HuH-7.5 (cell line): ENCODE measurements at regions not wholly inside any gene's neighbourhood (a gene's known extent, or its start where the extent isn't known, plus 50 kb on each side); places are given as distances from the start of the nearest gene placed in this dataset.

Experiments
- DNase-seq: peaks from one replicate; pipeline ENCODE4 v3.0.0; 2011; ENCODE audit warnings: low spot score

DNA sequence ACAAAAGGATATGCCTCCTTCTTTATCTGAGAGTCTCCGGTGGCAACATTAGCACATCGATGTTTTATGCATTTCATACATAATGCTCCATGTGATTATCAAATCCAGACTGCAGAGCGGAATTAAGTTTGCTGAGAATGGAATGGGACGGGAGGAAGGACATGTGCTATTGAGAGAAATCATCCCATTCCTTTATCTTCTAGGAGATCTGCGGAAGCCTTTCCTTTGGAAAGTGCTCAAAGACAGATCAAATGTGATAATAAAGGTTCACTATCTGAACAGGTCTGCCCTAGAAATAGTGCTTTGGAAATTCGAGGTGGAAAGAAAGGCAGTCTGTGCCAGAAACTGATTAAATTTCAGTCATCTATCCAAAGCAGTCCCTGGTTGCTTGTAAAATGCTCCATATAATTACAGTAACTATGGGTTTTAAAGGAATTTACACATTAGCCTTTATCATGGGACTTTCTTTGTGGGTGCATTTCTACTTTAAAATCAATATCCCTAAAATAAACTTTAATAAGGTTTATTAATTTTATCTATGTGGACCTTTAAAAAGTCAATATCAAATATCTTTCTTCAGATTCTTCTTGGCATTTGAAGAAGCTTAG lies 473.5 kb upstream of the ADGRL2 start:
- no peak for DNase-seq

DNA sequence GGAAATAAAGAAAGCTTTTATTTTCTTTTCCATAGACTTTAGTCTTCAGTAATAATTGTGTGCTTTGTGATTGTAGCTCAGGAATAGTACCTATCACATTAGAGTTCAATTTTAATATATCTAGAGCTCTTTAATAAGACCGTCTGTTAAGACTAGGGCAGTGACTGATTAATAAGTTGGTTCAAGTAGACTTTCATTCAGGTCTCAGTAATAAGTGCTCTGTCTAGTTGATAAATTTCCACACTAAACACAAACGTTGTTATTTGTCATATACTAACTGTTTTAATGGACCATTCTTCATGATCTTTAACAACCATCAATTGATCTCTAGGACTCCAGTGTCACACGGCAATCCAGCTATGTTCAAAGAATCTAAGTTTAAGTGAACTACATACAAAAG lies 474.5 kb upstream of the ADGRL2 start:
- DNase-seq, result no peak

- DNase-seq, result no peak
These were observed 475.3 kb upstream of the ADGRL2 start for GRCh38 chr1:81325397-81325796.

DNA sequence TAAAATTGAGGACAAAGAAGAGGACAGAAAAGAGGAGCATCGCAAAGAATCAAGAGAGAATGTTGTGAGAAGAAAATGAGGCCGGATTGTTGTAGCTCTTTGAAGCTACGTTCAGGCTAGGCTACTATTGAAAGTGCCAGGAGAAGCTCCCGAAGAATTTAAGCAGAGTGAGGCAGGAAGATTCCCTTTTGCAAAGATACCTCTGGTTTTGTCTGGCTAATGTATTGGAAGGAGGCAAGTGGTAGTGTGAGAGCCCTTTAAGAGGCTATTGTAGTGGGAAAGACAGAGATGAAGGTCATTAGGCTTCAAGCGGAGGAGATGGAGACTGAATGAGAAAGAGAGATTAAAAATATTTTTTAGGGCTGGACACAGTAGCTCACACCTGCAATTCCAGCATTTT lies 476.9 kb upstream of the ADGRL2 start:
- DNase-seq, result no peak

- DNase-seq, result no peak
These were observed 483.5 kb upstream of the ADGRL2 start for GRCh38 chr1:81317191-81317590.

DNA sequence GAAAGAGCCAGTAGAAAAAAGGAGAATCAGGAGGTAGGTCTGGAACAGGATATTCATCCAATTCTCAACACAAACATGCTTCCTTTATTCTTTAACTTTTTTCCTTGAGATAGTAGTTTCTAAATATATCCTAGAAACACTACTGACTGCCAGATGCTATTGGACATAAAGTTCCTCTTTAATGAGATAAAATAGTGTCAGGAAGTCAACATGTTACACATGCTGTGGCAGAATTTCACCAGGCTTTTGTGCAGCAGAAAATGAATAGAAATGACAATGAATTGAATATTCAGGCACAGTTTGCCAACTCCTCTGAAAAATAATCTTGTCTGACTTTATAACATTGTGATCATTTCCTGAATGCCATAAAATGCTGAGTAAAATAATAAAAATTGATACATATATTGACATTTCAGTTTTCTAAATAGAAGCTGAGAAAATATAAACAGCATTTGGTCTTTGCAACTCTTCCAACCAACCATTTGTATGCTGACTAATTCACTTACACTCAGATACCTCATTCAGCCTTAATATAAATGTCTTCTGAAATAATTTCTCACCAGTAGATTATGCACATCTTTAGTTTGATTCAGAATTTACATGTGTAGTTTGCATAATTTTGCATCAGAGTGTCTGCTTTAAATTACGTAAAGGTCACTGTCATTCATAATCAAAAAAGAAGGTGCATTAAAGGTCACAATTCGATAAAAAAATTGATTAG lies 486.1 kb upstream of the ADGRL2 start:
- no peak for DNase-seq

DNA sequence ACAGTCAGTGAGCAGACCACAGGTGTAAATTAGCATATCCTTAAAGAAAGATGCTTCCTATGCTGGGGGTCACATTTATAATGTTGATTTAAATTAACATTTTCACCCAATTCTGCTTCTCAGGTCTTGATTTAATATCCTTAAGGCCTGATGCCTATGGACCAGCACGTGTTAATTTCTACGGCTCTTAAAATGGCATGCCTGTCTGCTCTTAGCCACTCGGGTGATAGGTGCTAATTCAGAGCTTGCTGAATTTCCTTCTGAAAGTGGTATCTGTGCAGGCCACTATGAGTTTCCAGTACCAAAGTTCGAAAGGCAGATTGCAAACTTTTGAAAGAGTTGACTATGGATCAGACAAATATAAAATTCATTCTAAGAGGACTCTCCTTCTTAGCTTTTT lies 487.4 kb upstream of the ADGRL2 start:
- DNase-seq, result no peak

DNA sequence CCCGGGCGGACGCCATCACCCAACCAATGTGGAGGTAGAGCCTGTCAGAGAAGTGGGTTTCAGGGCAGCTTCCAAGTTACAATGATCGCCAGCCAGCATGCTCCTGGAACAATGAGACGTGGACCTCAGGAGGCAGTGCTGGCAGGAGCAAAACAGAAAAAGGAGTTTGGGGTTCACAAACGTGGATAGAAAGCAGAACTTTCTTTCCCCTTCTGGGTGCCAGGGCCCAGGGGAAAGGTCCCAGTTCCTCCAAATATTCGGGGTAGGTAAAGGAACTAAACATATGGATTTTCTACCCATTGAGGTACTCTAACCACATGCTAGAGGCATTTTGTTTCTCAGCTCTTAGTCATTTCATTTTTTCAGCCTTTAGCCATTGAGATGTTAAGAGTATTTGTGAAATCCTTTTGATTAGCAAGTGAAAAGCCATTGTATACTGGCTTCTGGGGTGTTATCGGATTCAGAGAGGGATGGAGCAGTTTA lies 488.4 kb upstream of the ADGRL2 start:
- no peak for DNase-seq

GRCh38 chr1:81310250-81310649 lies 490.5 kb upstream of the ADGRL2 start:
- DNase-seq, result no peak

DNA sequence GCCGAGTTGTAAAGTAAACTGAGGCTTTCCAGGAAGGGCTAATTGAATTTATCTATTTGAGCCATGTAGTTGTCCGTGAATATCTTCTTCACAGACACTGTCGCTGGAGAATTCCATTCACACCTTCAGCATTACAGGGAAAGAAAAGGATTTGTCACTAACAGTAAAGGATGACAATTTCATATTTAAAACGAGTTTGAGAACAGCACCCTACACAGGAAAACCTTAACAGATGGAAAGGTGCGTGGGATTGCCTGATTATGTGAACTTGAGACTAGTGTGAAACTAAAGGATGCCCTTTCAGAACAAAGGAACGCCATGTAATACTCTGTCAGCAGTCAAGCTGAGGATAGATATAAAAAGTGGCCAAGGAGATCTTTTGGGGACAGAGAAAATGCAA lies 492.5 kb upstream of the ADGRL2 start:
- DNase-seq, result no peak

DNA sequence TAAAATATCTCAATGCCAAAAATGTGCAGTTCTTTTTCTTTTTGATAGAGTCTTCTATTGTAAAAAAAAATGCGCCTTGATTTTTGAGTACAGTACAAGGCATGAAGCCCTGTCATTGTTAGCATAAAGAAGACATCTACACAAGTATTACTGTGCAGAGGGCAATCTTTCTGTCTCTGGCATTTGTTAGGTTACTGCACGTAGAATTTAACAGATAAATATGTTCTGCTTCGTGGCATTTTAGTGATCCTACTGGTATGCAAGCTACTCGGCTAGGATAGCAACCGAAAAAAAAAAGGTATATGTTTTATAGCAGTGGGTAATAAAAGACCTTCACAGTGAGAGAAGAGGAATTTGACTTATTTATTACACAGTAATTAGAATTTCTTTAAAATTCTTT lies 492.9 kb upstream of the ADGRL2 start:
- no peak for DNase-seq

- DNase-seq, result peak; percentile 19
These were observed 494.7 kb upstream of the ADGRL2 start for GRCh38 chr1:81305997-81306452.

DNA sequence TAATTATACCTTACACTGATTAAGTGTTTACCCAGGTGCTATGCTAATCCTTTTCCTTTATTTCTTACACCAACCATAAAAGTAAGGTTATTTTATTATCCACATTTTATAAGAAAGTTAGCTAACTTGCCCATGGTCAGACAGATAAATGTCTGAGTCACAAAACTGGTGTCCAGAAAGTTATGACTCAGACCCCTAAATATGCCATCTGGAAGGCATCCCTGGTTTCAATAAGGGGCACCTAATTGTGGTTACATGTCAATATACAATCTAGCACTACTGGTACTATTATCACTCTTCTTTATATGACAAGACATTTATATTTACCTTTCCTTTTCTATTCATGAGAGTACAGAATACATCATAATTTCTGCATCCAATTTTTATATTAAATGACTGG lies 496.5 kb upstream of the ADGRL2 start:
- DNase-seq, result no peak

GRCh38 chr1:81299892-81300291 lies 500.8 kb upstream of the ADGRL2 start:
- DNase-seq, result no peak

DNA sequence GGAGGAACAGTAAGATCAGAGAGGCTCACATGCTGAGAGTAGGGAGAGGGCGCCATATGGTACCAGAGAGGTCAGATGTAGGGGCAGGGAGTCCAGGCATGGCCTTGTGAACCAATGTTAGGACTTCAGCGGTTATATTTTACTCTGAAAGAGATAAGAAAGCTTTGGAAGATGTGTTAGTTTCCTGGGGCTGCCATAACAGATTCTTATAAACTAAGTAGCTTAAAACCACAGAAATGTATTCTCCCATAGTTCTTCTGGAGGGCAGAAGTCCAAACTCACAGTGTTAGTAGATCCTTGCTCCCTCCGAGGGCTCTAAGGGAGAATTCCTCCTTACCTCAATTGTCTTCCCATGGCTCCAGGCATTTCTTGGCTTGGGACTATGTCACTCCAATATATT lies 502.5 kb upstream of the ADGRL2 start:
- DNase-seq, result no peak

GRCh38 chr1:81296601-81297000 lies 504.1 kb upstream of the ADGRL2 start:
- no peak for DNase-seq

- no peak for DNase-seq
These were observed 510.4 kb upstream of the ADGRL2 start for GRCh38 chr1:81290326-81290725.

DNA sequence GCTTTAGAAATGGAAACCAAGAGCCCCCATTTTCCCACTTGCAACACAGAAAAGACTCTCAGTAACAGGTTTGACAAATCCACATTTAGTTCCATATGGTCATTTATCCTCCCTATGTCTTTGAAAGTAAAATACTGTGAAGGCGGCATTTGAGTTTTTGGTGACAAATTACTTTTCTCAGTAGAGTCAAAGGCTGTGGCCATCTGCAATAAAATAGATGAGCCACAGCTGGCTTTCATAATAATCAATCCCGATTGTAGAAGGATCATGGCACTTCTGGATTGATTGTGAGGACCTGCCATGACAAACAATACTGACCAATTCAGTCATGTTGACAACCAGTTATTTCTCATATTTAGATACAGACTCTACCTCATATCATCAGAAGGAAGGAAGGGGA lies 512.0 kb upstream of the ADGRL2 start:
- no peak for DNase-seq

DNA sequence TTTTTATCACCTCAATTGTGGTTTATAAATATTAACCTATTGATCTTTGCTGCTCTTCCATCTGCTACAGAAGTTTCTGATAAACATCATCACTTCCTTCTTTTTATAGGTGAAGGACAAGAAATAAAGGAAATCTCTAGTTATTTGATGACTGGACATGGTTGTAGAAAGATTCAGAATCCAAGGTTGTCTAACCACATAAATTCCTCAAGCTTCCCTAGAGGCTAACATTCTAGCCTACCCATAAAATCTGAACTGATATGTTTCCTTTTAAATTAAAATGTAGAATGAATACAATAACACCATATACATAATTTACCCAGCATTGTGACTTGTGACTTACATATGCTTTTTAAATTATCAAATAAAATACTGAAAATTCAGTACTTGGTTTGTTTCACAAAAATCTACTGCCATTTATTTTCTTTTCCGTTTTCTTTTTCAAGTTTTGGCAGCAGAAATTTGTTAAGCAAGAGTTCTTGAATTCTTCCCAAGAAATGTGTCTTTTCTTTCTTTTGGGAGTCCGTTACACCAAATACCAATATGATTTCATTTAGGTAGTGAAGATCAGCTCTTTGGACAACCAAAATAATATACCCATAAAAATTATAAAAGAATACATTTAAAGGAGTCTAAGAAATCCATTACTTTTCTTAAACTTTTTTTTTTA lies 513.2 kb upstream of the ADGRL2 start:
- no peak for DNase-seq

- DNase-seq, result no peak
These were observed 530.7 kb upstream of the ADGRL2 start for GRCh38 chr1:81270051-81270450.

DNA sequence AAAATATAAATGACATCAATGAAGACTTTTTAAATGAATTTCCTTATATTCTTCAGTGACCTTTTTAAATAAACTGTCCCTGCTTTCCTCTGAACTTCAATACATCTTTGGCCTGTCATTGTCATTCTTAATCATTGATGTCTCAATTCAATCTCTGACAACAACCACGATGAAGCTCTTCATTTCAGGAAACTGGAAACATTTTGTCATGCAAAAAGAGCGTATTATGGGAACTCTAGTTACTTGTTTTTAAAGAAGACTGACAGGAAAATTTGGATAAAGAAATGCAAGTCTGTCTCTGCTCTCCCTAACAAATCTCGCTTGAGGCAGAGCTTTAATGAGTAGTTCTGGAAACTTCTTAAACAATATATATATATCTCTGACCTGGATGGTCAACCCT lies 535.8 kb upstream of the ADGRL2 start:
- DNase-seq, result no peak

GRCh38 chr1:81259625-81260411 lies 540.9 kb upstream of the ADGRL2 start:
- no peak for DNase-seq

GRCh38 chr1:81254560-81254959 lies 546.2 kb upstream of the ADGRL2 start:
- peak; percentile 15 for DNase-seq
